ENCODE measurements at regions not wholly inside any gene's neighbourhood (a gene's known extent, or its start where the extent isn't known, plus 50 kb on each side); places are given as distances from the start of the nearest gene placed in this dataset.

DNA sequence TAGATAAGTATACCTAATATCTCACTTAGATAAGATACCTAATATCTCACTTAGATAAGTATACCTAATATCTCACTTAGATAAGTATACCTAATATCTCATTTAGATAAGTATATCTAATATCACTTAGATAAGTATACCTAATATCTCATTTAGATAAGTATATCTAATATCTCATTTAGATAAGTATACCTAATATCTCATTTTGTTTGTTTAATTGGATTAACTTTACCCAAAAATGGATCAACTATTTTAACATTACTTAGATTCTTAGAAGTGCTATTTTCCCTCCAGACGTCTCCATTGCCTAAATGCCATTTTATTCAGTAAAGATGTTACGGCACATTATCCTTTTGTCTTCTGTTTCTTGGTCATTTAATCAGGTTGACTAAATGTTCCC is 346.4 kb downstream of the CHRM3 start:
- Histone ChIP-seq H3K79me2 (ENCODE audit: low read depth) (no peaks in the 10 kb centered on the region), H3K27me3 (ENCODE audit: insufficient read depth, low read depth) (no peaks in the 10 kb centered on the region), H2AFZ (no peak overlapping the region), H3K9me3 (ENCODE audit: insufficient read depth, low read depth) (no peaks in the 10 kb centered on the region), H3K4me2 (no peak overlapping the region), H3F3A (ENCODE audit: insufficient read depth, low read depth) (no peaks in the 10 kb centered on the region), H4K20me1 (ENCODE audit: insufficient read depth) (0 out of 2 replicates have a peak, but pooled peaks cover 4% of the 10 kb centered on the region), H3K27ac (no peak overlapping the region), H3K4me1 (replicated peaks; ENCODE audit: insufficient read depth) (no peaks in the 10 kb centered on the region), H3K36me3 (ENCODE audit: low read depth) (no peaks in the 10 kb centered on the region), H3K4me3 (no peak overlapping the region), H3K9me2 (ENCODE audit: insufficient read depth) (no peaks in the 10 kb centered on the region)
- ChIA-PET CTCF (no interaction called here), POLR2A (ENCODE audit: unreplicated experiment) (no interaction called here)
- no peak for TF ChIP-seq CTCF (conservative IDR thresholded peaks at IDR 0.05)
- TF ChIP-seq EZH2 (IDR thresholded peaks at IDR 0.05; ENCODE audit: low read depth) = no peak
- intact Hi-C loops (cut with micrococcal nuclease; ENCODE audit: unreplicated experiment) = no loop called here
- no TSS peak for BruUV-seq (replicated peaks)
- DNase-seq = no peak

DNA sequence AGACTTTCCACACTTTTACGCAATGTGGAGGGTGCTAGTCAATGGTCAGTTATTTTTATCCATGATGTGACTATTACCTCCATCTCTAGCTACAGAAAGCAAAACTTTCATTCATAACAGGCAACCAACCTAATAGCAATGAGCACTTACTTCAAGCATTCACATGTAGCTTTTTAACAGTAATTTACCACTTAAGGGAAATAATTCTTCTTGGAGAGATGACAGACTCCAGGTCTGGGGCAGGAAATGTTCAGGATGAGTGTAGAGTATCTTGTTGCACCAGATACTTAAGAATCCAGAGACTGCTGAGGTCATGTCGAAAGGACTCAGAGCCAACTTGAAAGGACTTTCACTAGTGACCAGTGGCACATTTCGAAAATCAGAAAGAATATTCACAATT is 347.6 kb downstream of the CHRM3 start:
- Histone ChIP-seq H4K20me1 (ENCODE audit: insufficient read depth) (0 out of 2 replicates have a peak, but pooled peaks cover 4% of the 10 kb centered on the region), H3K9me3 (ENCODE audit: insufficient read depth, low read depth) (no peaks in the 10 kb centered on the region), H3K27ac (no peak overlapping the region), H3K27me3 (ENCODE audit: insufficient read depth, low read depth) (no peaks in the 10 kb centered on the region), H2AFZ (no peak overlapping the region), H3K79me2 (ENCODE audit: low read depth) (no peaks in the 10 kb centered on the region), H3F3A (ENCODE audit: insufficient read depth, low read depth) (no peaks in the 10 kb centered on the region), H3K4me1 (replicated peaks; ENCODE audit: insufficient read depth) (no peaks in the 10 kb centered on the region), H3K4me2 (no peak overlapping the region), H3K9me2 (ENCODE audit: insufficient read depth) (no peaks in the 10 kb centered on the region), H3K4me3 (no peak overlapping the region), H3K36me3 (ENCODE audit: low read depth) (no peaks in the 10 kb centered on the region)
- DNase-seq = no peak
- intact Hi-C loops (cut with micrococcal nuclease; ENCODE audit: unreplicated experiment) = no loop called here
- no peak for TF ChIP-seq CTCF (conservative IDR thresholded peaks at IDR 0.05)
- no peak for TF ChIP-seq EZH2 (IDR thresholded peaks at IDR 0.05; ENCODE audit: low read depth)
- ChIA-PET POLR2A (ENCODE audit: unreplicated experiment) (no interaction called here), CTCF (no interaction called here)
- no TSS peak for BruUV-seq (replicated peaks)

- H3K4me2 ChIP-seq = no peak overlapping the region
- no peaks in the 10 kb centered on the region for H3K4me1 ChIP-seq (replicated peaks; ENCODE audit: insufficient read depth)
- no peak overlapping the region for H2AFZ ChIP-seq
- no peak for DNase-seq
- no peak overlapping the region for H3K27ac ChIP-seq
- H4K20me1 ChIP-seq (ENCODE audit: insufficient read depth) = 0 out of 2 replicates have a peak, but pooled peaks cover 4% of the 10 kb centered on the region
- H3K9me2 ChIP-seq (ENCODE audit: insufficient read depth) = no peaks in the 10 kb centered on the region
- POLR2A ChIA-PET (ENCODE audit: unreplicated experiment) = no interaction called here
- no peaks in the 10 kb centered on the region for H3K9me3 ChIP-seq (ENCODE audit: insufficient read depth, low read depth)
- BruUV-seq (replicated peaks) = no TSS peak
- TF ChIP-seq EZH2 (IDR thresholded peaks at IDR 0.05; ENCODE audit: low read depth) = no peak
- no peak for TF ChIP-seq CTCF (conservative IDR thresholded peaks at IDR 0.05)
- H3K4me3 ChIP-seq = no peak overlapping the region
- CTCF ChIA-PET = no interaction called here
- intact Hi-C loops (cut with micrococcal nuclease; ENCODE audit: unreplicated experiment) = no loop called here
- H3K79me2 ChIP-seq (ENCODE audit: low read depth) = no peaks in the 10 kb centered on the region
- H3K36me3 ChIP-seq (ENCODE audit: low read depth) = no peaks in the 10 kb centered on the region
- H3F3A ChIP-seq (ENCODE audit: insufficient read depth, low read depth) = no peaks in the 10 kb centered on the region
- no peaks in the 10 kb centered on the region for H3K27me3 ChIP-seq (ENCODE audit: insufficient read depth, low read depth)
Observed at GRCh38 chr1:239735111-239735510, 348.7 kb downstream of the CHRM3 start.

Data from PC-9 (cell line).